Mammary epithelial cell (primary cell): ENCODE measurements at regions not wholly inside any gene's neighbourhood (a gene's known extent, or its start where the extent isn't known, plus 50 kb on each side); places are given as distances from the start of the nearest gene placed in this dataset.

Experiments used
- CTCF ChIP-seq, 2 donors: IDR thresholded peaks in 1 of 2; conservative IDR thresholded peaks in 1 of 2; 2 replicates each; pipeline ENCODE4 v1.5.1; 2011 to 2012; ENCODE audit warnings: inconsistent platforms in 2 of 2, low read length in 2 of 2, mild to moderate bottlenecking in 2 of 2, control low read depth in 1 of 2, low read depth in 1 of 2; ENCODE audit not compliant: insufficient read depth in 1 of 2; ENCODE audit errors: extremely low read depth in 1 of 2
- EZH2 ChIP-seq: IDR thresholded peaks from 2 replicates; pipeline ENCODE4 v1.6.1; 2012; ENCODE audit warnings: low read length, inconsistent platforms, borderline replicate concordance

DNA sequence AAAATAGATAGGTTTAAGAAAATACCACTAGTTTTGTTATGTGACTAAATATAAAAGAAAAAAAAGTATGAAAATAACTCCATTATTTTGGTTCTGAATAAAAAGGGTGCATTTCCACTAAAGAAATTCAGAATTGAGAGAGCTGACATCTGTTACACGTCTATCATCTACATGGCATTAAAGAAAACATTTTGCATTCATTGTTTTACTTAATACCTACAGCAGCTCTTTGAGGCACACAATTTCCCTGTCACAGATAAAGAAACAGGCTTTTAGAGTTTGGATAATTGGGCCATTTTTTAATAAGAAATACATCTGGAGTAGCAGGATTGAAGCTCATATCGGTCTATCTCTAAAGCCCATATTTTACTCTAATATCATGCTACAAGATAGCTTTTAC lies 145.7 kb upstream of the LUZP2 start:
- no peak for TF ChIP-seq CTCF (conservative IDR thresholded peaks at IDR 0.05 in 1 of 2, IDR thresholded peaks at IDR 0.05 in 1 of 2; ENCODE audit: extremely low read depth in 1 of 2, insufficient read depth in 1 of 2, low read depth in 1 of 2, low read length in 2 of 2)
- no peak for TF ChIP-seq EZH2
